ENCODE measurements at regions not wholly inside any gene's neighbourhood (a gene's known extent, or its start where the extent isn't known, plus 50 kb on each side); places are given as distances from the start of the nearest gene placed in this dataset.

DNA sequence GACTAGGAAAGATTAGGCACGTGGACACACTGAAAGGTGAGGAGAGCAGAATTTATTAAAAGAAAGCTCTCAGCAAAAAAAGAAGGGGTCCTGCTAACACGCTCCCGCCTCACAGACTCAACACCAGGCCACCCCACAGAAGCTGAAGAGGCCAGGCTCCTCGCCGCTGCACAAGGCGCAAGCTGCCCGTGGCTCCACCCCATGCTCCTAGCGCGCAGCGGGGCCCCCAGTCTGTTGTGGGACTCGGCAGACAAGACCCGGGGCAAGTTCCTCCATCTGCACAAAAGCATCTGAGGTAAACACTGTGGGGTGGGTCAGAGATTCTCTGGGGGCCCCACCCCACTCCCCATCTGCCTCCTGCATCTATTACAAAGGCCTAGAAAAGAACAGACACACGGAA lies 1462.4 kb downstream of the EFNB2 start:
- no peak for DNase-seq

DNA sequence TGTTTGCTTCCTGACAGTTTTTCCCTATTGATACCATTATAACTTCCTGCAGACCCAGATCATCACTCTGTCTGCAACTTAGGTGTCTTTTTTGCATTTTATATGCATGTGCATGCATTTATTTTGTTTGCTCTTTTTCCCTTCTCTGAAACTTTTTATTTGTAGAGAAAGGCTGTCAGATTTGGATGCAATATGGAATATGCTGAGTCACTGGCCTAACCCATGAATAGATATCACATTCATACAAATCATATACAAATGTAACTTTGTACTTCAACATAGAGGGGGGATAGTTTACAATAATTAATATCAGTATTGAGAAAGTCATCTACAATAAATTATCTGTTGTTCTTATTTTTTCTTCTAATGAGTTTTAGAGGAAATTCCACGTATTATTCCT lies 1465.0 kb downstream of the EFNB2 start:
- DNase-seq: no peak

DNA sequence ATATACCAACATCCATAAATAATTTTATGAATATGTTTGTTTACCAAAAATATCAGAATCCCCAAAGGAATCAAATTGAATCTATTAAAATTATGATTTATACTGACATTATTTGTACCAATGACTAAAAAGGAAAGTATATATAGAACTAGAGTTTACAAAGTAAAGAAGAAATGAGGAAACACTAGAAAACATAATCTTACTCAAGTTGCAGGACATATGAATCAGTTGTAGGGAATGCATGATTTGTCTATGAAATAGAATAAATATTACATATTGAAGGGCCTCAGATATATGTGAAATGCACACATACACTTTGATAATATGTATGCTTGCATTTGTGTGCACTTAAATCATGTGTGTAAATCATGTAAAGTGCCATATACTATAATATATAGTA lies 1466.4 kb downstream of the EFNB2 start:
- DNase-seq: no peak

DNA sequence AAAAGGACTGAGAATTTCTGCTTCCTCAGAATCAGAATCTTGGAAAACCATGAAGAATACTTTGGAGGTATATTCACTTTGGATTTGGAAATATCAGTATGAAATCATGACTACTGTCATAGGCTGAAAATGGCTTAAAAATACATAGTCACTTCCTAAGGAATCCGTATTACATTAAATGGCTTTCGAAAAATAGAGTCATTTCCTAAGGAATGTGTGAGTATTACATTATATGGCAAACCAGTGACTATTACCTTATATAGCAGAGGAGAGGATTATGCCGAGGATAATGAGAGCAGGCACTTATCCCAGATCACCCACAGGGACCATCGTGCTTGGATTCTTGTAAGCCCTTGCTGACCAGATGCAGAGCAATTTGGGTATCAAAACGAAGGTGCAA lies 1471.8 kb downstream of the EFNB2 start:
- no peak for DNase-seq

DNA sequence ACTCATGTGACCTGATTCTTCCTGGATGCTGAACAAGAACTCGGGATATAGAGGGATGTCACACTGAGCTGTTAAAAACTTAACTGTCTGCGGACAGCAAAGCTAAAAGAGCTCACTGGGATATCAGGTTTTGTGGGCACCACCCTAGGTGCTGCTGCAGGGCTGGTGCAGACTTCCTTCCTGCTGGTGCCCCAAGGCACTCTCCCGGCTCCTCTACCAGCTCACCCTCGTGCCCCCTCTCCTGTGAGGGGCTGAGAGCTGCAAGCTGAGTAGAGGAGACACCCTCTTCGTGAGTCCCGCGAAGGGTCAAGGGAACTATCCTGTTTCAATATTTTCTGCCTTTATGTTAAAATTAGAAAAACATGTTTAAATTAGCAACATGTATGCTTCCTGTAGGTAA lies 1475.7 kb downstream of the EFNB2 start:
- no peak for DNase-seq

DNA sequence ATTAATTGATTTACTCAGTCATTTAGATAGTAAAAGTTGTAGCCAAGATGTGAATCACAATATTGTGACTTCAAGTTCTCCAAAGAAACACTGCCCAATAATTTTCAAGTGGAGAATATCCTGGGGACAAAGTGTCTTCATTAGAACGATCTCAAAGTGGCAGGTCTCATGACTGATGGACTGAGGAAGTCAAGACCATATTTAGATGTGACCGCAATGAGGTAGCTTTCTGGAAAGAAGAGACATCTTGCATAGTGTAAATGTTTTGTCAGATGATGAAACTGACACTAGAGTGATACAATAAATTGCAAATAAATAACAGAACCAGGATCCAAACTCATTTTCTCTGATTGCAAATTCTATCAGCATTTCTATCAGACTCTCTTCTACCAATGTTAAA lies 1476.9 kb downstream of the EFNB2 start:
- no peak for DNase-seq

DNA sequence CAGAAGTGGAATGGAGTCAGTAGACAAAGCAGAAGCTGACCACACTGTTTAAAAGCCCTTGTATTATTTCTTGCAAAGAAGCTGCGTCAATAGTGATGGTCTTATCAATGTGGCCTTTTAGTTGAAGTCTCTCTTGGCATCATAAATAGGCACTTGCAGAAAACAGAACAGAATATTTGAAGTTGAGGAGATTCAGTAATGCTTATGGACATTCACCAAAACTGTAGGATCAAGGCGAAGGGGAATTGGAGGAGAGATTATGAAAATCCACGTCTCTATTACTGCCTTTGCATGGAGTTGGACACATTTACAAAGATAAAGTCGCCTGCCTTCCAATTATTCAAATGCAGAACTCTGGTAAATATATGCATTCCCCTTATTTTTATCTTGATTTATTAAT lies 1482.8 kb downstream of the EFNB2 start:
- DNase-seq: no peak

DNA sequence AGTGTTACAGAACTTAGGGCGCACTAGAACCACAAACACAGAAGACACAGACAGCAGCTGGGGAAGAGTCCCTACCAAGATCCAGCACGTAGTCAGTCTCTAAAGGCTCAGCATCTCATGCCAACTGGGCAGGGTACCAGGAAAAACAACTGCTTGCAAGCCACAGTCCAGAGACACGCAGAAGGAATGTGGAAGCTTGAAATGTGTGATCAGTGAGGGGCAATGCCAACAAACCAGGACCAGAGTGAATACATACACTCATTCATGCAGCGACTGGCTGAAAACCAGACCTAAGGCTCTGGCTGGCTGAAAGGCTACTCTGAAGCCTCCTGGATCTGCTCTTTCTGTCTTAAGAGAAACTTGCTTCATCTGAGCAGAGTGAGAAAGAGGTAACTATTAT lies 1484.8 kb downstream of the EFNB2 start:
- no peak for DNase-seq

DNA sequence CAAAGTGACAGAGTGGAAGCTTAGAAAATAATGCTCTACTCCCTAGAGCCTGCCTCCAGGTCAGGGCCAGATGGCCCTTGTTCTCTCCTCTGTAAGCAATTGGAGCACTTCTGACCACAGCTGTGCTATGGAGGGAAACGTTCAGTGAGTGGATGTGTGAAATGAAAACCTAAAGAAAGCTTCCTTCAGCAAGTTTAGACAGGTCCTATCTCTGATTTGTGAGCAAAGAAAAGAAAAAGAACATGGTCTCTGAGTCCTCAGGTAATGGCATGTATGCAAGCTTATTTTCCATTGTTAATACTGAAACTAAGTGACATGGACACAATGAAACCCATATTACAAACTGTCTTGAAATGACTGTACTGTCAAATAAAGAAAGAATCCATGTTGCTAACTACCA lies 1486.8 kb downstream of the EFNB2 start:
- no peak for DNase-seq

DNA sequence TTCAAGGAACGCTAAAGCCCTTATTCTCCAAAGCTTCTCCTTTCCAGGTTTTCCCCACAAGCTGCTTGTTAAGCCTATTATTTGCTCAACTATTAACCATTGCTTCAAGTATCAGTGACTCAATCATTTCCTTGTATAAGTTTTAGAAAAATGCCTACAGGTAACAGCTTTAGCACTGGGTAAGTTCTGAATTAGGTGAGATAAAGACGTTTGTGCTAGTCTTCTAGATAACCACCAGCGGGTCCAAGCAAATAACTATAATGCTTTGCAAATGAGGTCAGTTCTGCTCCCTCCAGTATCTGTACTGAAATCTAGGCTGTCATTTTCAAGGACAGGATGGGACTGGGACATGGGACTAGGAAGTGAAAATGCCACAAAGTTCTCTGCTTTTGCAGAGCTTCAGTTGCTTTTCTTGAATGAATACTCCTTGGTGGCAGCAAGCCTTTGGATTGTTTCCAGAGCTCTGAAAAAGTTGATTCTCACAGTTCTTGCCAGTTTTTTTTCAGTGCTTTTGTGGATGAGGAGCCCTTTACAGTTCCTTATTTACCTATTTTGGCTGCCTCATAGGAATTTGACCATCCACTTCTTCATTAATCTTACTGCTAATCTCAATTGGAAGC lies 1487.7 kb downstream of the EFNB2 start:
- no peak for DNase-seq

DNA sequence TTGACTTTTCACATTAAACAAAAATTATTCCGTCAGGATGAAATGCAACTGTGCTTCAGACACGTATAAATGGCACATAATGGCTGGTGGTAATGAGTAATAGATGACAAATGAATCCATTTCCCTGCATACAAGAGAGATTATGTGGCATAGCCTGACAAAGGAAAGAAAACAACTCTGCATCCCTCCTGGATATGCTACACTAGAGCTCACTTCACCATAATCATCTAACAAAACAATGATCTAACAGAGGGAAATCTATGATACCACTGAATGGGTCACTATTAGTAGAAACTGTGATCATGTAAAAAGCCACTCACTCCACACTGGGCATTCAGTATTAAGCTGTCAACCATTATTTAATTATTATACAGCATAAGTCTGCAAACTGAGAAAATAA lies 1498.4 kb downstream of the EFNB2 start:
- DNase-seq: no peak

DNA sequence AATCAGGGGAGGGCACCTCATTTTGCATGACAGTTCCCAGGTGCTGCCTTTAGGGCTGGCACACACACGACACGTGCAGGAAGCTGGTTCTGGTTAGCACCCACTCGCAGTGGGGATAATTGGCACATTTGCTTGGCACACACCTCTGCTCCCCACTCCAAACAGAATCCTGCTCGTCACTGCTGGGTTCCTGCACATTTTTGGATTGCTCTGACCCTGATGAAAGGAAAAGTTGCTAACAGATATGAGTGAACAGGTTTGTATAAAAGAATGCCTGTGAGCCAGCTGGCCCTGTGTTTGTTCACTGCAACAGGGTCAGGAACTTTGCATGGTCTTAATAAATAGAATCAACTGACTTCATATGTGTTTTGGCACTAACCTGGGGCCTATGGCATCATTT lies 1500.4 kb downstream of the EFNB2 start:
- DNase-seq: no peak

DNA sequence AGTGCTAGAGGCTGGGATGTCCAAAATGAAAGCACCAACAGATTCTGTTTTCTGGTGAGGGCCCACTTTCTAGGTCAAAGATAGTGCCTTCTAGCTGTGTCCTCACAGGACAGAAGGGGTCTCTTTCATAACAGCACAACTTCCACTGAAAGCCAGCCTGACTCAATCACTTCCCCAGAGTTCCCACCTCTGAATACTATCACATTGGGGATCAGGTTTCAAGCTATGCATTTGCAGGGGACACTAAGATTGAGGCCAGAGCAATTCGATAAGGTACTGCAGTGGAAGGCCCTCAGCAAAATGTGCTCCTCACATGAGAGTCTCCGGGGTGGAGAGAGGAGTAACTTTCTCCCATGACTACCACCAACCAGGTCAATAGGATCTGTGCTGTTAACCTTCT lies 1501.5 kb downstream of the EFNB2 start:
- no peak for DNase-seq

DNA sequence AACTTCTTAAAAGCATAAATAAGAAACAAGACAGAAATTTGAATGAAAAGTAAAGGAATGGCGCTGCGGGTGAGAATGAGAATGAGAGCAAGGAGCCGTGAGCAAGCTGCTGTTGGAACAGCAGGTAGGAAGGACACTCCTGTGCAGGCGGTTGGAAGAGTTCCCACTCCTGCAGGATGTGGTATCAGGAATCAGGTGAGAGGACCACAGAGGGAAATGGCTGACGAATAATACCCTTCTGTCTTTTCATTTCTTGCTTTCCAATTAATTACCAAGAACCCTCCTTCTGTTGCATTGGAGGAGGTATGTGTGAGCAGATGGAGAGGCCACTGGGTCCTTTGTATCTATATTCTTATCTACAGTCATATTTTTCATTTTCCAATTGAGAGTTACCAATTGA lies 1504.2 kb downstream of the EFNB2 start:
- DNase-seq: no peak

DNA sequence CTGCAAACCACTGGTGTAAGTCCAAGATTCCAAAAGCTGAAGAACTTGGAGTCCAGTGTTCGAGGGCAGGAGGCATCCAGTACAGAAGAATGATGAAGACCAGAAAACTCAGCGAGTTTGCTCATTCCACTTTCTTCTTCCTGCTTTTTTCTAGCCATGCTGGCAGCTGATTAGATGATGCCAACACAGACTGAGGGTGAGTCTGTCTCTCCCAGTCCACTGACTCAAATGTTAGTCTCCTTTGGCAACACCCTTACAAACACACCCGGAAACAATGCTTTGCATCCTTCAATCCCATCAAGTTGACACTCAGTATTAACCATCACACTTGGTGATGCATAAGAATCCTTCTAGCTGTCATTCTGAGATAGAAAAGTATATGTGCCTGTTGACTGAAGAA lies 1504.6 kb downstream of the EFNB2 start:
- no peak for DNase-seq

DNA sequence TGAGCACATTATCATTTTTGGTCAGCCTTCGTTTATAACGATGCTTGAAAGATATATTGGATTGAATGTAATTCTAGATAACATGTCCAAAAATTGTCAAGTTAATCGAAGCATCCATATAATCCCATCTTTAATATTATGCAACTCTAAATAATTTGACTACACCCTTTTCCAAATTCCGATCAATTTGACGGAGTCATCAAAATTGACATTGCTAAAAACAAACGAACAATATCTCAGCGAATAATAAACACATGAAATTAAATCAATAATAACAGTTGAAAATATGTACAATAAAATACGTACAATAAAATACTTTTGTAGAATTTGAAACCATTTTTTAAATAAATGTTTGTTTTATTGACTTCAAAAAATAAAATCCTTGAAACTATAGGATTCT lies 1516.4 kb downstream of the EFNB2 start:
- no peak for DNase-seq

DNA sequence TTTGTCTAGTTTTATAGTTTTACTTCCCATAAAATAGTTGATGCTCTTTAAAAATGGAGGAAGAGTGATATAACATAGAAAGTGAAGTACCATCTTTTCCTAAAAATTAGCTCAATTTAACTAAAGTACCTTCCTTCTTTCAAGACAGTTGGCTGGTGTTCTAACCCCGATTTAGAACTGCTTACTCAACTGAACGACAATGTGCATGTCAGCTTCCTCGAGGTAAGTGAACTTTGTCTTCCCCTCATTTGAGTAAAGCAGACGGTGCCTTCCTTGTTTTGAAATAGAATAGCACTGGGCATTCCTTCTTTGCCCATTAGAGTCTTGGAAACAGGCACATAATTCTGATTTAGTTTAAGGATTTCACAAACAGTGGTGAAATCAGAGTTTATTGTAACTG lies 1519.2 kb downstream of the EFNB2 start:
- no peak for DNase-seq

DNA sequence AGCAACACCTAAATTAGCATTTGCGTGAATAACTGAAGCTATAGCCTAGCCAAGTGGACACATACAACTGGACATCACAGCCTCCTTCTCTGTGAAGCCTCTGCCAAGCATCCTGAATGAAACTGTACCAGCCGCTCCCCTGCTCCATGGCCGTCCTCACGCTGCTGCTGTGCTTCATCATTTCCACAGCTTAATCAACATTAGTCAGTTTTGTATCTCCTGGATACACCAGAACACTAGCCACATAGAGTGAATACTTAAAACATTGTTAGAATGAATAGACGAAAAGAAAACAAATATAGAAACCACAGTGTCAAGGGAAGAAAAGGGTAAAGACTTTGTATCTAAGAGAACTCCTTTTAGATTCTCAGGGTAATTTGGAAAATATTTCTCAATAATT lies 1526.9 kb downstream of the EFNB2 start:
- DNase-seq: no peak

DNA sequence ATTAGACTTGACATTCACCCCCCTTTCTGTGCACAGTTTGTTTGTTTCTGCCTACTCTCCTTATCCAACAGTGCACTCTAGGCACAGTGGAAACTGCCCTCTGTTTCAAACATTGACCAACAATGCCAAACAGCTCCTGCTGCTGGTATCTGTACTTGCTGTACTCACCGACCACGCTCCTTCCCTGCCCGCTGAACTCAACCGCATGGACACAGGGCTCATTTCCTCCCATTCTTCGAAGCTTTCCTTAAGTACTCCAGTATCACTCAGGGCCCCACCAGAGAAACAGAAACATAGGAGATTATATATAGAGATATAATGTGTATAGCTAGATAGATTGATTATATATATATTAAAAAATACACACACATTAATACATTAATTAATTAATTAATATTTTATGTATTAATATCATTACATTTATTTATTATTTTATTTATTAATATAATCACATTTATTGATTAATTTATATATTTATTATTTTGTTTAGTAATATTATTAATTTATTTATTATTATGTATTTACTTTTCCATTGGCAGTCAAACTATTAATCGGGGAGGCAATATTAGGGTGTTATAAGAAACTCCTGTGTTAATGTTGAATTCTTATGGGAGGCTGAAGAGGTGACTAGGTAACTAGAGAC lies 1528.2 kb downstream of the EFNB2 start:
- DNase-seq: no peak

DNA sequence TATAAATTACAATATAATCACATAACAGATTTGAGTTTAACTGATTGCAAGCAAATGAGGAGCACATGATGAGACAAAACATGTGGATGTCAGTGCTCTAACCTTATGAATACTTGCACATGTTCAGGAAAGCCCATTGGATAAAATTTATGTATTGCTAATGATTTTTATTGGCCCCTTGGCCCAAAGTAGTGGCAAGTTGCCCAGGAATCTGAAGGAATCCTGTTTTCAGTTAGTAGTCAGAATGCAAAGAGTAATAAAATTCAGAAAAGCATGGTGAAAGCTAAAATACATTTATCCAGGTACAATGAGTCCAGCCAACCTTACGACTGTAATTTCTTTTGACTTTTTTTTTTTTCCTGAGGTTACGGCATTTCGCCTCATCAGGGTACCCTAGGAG lies 1539.4 kb downstream of the EFNB2 start:
- DNase-seq: no peak

DNA sequence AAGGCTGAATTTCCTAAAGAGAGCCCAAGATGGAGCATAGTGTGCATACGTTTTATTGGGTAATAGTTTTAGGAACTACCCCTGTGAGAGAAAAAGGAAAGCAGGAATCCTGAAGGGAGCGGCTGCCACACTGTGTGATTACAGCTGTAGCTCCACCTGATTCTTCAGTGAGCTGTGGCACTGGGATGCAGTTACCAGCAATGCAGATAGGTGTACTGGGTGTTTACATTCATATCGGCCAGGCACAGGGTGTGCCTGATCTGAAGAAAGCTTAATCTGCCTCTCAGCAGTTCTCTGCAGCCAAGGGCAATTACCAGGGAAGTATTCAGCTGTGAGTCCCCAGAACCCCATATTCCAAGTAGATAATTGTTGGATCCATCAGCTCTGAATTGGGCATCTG lies 1541.8 kb downstream of the EFNB2 start:
- DNase-seq: no peak

DNA sequence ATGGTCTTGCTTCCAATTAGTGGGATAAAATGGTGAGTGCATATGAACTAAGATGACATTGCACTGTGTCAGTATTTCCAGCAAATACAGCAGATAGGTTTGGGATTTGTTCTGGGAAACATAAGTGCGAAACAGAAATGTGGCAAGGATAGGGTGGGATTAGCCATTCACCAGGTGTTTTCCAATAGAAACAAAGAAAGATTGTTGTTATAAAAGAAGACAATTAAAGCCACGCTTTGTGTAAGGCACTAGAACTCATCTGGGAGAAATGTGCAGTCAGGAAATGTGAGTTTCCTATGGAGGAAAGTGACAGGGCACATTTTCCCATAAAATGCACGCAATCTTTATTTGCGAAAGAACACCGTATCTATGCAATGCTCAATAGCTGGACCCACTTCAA lies 1547.8 kb downstream of the EFNB2 start:
- no peak for DNase-seq

DNA sequence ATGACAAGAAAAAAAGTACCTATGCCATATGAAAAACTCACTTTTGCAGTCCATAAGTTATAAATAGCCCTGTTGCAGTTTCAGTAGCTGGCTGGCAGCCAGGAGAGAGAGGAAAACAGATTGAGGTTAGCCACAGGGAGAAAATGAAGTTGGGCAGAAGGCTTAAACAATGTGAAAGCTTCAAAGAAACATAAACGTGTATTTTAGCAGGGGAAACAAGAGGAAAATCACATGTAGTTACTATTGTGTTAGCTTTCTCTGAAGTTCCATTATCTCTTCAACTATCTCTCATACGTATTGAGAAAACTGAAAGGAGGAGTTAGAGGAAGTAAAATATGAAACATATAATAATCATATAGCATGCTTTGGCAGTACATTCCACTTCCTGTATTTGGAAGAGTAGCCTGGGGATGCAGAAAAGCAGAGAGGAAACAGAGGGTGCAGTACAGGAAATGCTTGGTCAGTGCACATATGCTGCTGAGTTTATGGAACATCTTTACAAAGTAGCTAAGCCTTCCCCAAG lies 1551.1 kb downstream of the EFNB2 start:
- peak; percentile 17 to 19 for DNase-seq

DNA sequence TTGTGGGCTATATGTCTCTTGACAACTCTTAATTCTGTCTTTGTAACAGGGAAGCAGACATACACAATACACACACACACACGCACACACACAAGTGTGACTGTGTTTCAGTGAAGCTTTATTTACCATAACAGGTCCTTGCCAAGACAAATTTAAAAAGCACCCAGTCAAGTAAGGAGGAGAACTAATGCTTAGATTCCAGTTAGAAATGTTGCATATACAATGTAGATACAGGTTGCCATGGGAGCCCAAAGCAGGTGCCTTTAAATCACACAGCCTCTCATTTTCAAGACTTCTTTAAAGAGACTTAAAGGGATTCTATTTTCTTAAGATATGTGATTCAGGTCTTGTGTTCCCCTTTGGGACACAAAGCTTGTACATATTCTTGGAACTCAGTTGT lies 1551.9 kb downstream of the EFNB2 start:
- no peak for DNase-seq

DNA sequence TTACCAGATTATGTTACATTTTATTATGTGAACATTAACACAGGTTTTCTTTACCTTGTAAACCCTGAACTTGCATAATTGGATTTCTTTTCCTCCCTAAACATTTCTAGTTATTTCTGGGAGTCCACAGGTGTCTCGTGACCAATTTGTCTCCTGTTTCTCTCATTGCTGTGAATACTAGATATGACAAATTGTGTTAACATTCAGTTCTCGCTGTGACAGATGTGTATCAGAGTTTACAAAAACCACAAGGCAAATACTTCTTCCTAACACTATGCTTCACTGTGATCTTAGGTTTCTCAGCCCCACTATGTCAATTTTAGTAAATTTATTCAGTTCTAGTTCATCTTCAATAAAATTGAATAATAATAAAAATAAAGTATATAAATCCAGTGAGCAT lies 1554.9 kb downstream of the EFNB2 start:
- DNase-seq: no peak

All from CD4-positive, alpha-beta T cell treated with Interleukin-1 beta for 1 hour (primary cell).